ENCODE measurements at regions not wholly inside any gene's neighbourhood (a gene's known extent, or its start where the extent isn't known, plus 50 kb on each side); places are given as distances from the start of the nearest gene placed in this dataset.

- Mint-ChIP-seq H3K9me3 (peaks cover 2% of the 10 kb centered on the region), H3K27ac (no peak overlapping the region), H3K4me3 (no peak overlapping the region), H3K27me3 (no peaks in the 10 kb centered on the region), H3K4me1 (ENCODE audit: low read depth) (no peaks in the 10 kb centered on the region), H3K36me3 (ENCODE audit: low read depth) (no peaks in the 10 kb centered on the region)
- no peak for DNase-seq
These were observed 84.8 kb upstream of the NCKAP5 start for GRCh38 chr2:133653056-133653455.

- Mint-ChIP-seq H3K27ac (no peak overlapping the region), H3K36me3 (ENCODE audit: low read depth) (no peaks in the 10 kb centered on the region), H3K4me1 (ENCODE audit: low read depth) (no peaks in the 10 kb centered on the region), H3K27me3 (no peaks in the 10 kb centered on the region), H3K4me3 (no peak overlapping the region), H3K9me3 (no peaks in the 10 kb centered on the region)
- no peak for DNase-seq
These were observed 86.7 kb upstream of the NCKAP5 start for GRCh38 chr2:133654949-133655348.

- H3K4me1 Mint-ChIP-seq (ENCODE audit: low read depth) = no peaks in the 10 kb centered on the region
- no peaks in the 10 kb centered on the region for H3K27me3 Mint-ChIP-seq
- no peaks in the 10 kb centered on the region for H3K9me3 Mint-ChIP-seq
- H3K4me3 Mint-ChIP-seq = no peak overlapping the region
- H3K36me3 Mint-ChIP-seq (ENCODE audit: low read depth) = no peaks in the 10 kb centered on the region
- DNase-seq = no peak
- H3K27ac Mint-ChIP-seq = no peak overlapping the region
These were observed 87.3 kb upstream of the NCKAP5 start for GRCh38 chr2:133655610-133656009.

- H3K27ac Mint-ChIP-seq = no peak overlapping the region
- no peak overlapping the region for H3K4me3 Mint-ChIP-seq
- no peaks in the 10 kb centered on the region for H3K4me1 Mint-ChIP-seq (ENCODE audit: low read depth)
- H3K36me3 Mint-ChIP-seq (ENCODE audit: low read depth) = no peaks in the 10 kb centered on the region
- H3K27me3 Mint-ChIP-seq = no peaks in the 10 kb centered on the region
- no peaks in the 10 kb centered on the region for H3K9me3 Mint-ChIP-seq
- no peak for DNase-seq
These were observed 89.3 kb upstream of the NCKAP5 start for GRCh38 chr2:133657591-133657990.

DNA sequence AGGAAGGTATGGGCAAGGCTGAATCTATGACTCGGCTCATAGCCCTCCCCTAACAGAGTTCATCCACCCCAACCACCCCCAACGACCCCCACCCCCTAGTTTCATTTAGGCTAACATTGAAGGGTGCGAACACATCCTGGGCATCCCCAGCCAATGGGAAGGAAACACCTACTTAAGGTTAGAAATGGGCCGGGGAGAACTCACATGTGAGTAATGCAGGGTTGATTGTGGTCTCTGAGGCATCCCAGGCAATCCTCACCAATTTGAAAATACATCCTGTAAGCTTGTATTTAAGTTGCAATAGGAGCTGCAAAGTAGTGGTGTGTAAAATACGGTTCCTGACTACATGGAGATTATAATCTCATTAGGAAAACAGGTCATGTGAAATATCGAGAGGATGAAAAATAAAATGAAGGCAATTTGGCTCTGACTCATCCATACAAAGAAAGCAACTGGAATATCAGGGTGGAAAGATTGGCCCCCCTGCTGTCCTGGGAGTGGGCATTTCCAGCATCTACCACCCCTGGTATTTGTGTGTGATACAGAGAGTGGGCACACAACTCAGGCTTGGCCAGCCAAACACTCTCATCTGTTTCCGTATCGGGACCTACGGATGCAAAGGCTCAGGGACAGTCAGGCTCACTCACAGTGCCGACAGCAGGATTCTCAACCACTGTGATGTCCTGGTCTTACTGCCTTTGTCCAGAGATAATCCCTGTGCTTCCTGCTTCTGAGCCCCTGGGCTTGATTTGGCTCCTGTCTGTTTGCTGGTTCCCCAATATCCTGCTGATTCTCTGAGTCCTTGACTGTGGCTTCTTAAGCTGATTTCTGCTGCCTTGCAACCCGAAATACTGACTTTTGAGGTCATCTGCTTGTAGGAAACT lies 90.0 kb upstream of the NCKAP5 start:
- H3K4me1 Mint-ChIP-seq (ENCODE audit: low read depth) = no peaks in the 10 kb centered on the region
- no peak overlapping the region for H3K27ac Mint-ChIP-seq
- no peak for DNase-seq
- no peaks in the 10 kb centered on the region for H3K9me3 Mint-ChIP-seq
- H3K27me3 Mint-ChIP-seq = no peaks in the 10 kb centered on the region
- H3K4me3 Mint-ChIP-seq = no peak overlapping the region
- H3K36me3 Mint-ChIP-seq (ENCODE audit: low read depth) = no peaks in the 10 kb centered on the region

DNA sequence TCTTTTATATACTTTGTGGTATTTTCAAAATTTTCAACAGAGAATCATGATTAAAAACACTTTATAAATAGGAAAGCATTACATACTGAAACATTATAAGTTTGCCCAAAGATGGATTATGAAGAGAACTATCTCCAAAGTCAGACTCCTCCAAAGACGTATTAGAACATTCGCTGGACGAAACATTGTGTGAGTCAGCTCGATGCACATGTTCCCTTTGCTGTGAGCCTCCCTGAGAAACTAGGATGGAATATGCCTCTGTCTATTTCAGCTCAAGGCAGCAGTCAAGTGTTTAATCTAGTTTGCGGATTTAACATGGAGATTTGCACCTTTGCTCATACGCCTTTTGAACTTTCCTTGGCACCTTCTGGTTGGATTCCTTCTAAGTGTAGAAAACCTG lies 92.2 kb upstream of the NCKAP5 start:
- Mint-ChIP-seq H3K27ac (no peak overlapping the region), H3K36me3 (ENCODE audit: low read depth) (no peaks in the 10 kb centered on the region), H3K27me3 (no peaks in the 10 kb centered on the region), H3K4me1 (ENCODE audit: low read depth) (no peaks in the 10 kb centered on the region), H3K9me3 (no peaks in the 10 kb centered on the region), H3K4me3 (no peak overlapping the region)
- DNase-seq = no peak

DNA sequence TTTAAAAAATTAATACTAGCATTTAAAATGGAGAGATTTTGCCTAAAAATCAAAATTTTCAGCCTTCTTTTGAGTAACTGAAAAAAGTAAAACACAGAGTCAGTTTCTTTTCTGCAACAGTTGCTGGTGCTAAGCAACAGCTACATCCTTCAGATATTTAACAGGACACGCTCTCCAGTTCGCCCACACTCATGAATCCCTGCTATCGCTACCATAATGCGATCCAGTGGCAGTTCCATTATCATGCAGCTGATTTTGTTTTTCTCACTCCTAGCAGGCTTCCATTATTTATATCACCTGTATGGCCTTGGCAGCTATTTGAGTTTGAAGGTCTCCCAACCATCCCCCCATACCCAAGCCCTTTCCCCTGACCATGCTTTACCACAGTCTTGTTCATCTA lies 93.1 kb upstream of the NCKAP5 start:
- H3K36me3 Mint-ChIP-seq (ENCODE audit: low read depth) = no peaks in the 10 kb centered on the region
- no peak for DNase-seq
- H3K4me3 Mint-ChIP-seq = no peak overlapping the region
- no peaks in the 10 kb centered on the region for H3K27me3 Mint-ChIP-seq
- no peaks in the 10 kb centered on the region for H3K9me3 Mint-ChIP-seq
- H3K27ac Mint-ChIP-seq = no peak overlapping the region
- H3K4me1 Mint-ChIP-seq (ENCODE audit: low read depth) = no peaks in the 10 kb centered on the region

DNA sequence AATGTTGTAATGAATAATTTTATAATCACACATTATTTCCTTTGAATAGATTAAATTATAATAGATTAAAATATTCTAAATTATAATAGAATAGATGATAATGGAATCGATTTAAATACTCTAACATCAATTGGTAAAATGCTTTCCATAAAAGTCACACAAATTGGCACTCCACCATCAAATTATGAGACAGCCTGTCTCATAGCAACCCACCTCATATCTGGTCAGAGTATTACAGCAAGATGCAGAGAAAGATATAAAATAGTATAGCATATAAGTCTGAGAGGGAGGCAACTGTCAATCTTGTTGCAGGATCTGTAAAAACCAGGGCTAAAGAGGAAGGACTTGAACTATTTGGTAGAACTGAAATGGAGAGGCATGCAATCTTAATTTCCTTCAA lies 98.4 kb upstream of the NCKAP5 start:
- Mint-ChIP-seq H3K36me3 (ENCODE audit: low read depth) (no peaks in the 10 kb centered on the region), H3K9me3 (peaks cover 10% of the 10 kb centered on the region), H3K27ac (no peak overlapping the region), H3K4me1 (ENCODE audit: low read depth) (no peaks in the 10 kb centered on the region), H3K27me3 (no peaks in the 10 kb centered on the region), H3K4me3 (no peak overlapping the region)
- DNase-seq = no peak

DNA sequence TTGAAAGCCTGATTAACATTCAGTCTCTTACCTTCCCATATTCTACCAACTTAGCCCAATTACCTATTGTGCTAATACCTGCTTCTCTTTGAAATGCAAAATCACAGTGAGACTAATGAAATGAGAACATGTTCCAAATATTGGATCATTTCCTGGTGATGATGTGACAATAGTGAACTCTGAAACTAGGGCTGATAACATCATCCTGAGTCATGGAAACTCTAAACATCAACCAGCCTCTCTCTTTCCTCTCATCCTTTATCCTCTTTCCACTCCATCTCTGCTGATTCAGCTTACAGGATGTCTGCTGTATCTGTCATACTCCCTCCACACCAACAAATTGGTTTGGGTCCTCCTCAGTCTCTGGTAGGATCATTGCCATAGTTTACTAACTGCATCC lies 98.8 kb upstream of the NCKAP5 start:
- Mint-ChIP-seq H3K36me3 (ENCODE audit: low read depth) (no peaks in the 10 kb centered on the region), H3K27me3 (no peaks in the 10 kb centered on the region), H3K9me3 (peaks cover 10% of the 10 kb centered on the region), H3K4me1 (ENCODE audit: low read depth) (no peaks in the 10 kb centered on the region), H3K4me3 (no peak overlapping the region), H3K27ac (no peak overlapping the region)
- no peak for DNase-seq

- no peaks in the 10 kb centered on the region for H3K27me3 Mint-ChIP-seq
- no peaks in the 10 kb centered on the region for H3K36me3 Mint-ChIP-seq (ENCODE audit: low read depth)
- no peak overlapping the region for H3K4me3 Mint-ChIP-seq
- no peak overlapping the region for H3K27ac Mint-ChIP-seq
- DNase-seq = no peak
- H3K4me1 Mint-ChIP-seq (ENCODE audit: low read depth) = no peaks in the 10 kb centered on the region
- H3K9me3 Mint-ChIP-seq = peaks cover 10% of the 10 kb centered on the region
These were observed 99.7 kb upstream of the NCKAP5 start for GRCh38 chr2:133667968-133668367.

GRCh38 chr2:133668547-133668946 lies 100.3 kb upstream of the NCKAP5 start:
- peaks cover 10% of the 10 kb centered on the region for H3K9me3 Mint-ChIP-seq
- H3K4me3 Mint-ChIP-seq = no peak overlapping the region
- no peaks in the 10 kb centered on the region for H3K4me1 Mint-ChIP-seq (ENCODE audit: low read depth)
- no peak overlapping the region for H3K27ac Mint-ChIP-seq
- no peaks in the 10 kb centered on the region for H3K36me3 Mint-ChIP-seq (ENCODE audit: low read depth)
- DNase-seq = no peak
- no peaks in the 10 kb centered on the region for H3K27me3 Mint-ChIP-seq

DNA sequence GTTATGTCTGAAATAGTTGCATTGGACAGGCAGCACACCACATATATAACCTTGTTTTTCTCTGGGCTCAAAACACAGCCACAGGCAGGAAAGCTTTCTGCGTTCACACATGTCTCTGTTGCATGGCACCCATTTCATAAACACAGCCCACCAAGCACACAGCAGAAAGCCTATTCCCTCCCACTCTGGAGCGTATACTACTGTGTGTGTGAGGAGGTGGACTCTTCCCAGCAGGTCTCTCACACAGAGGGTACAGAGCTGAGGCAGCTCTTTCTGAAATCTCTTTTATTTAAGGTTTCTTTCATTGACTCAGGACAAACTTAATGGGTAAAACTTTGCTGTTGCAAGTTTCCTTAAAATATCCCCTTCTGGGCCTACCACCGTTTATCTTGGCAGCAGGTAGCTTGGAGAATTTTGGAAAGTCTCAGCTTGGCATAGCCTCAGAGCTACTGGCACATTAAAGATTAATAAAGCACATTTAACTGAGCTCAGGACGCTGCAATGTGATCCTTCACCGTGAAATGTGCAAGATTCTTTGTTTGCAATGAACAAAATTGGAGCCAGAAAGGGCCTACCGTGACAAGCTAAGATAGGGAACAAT lies 105.1 kb upstream of the NCKAP5 start:
- DNase-seq = no peak
- no peaks in the 10 kb centered on the region for H3K36me3 Mint-ChIP-seq (ENCODE audit: low read depth)
- no peak overlapping the region for H3K27ac Mint-ChIP-seq
- H3K4me1 Mint-ChIP-seq (ENCODE audit: low read depth) = no peaks in the 10 kb centered on the region
- H3K4me3 Mint-ChIP-seq = no peak overlapping the region
- H3K27me3 Mint-ChIP-seq = peaks cover 9% of the 10 kb centered on the region
- H3K9me3 Mint-ChIP-seq = peaks cover 10% of the 10 kb centered on the region

GRCh38 chr2:133674066-133674432 lies 105.8 kb upstream of the NCKAP5 start:
- Mint-ChIP-seq H3K27me3 (peaks cover 9% of the 10 kb centered on the region), H3K4me1 (ENCODE audit: low read depth) (no peaks in the 10 kb centered on the region), H3K27ac (no peak overlapping the region), H3K9me3 (peaks cover 6% of the 10 kb centered on the region), H3K36me3 (ENCODE audit: low read depth) (no peaks in the 10 kb centered on the region), H3K4me3 (no peak overlapping the region)
- no peak for DNase-seq

DNA sequence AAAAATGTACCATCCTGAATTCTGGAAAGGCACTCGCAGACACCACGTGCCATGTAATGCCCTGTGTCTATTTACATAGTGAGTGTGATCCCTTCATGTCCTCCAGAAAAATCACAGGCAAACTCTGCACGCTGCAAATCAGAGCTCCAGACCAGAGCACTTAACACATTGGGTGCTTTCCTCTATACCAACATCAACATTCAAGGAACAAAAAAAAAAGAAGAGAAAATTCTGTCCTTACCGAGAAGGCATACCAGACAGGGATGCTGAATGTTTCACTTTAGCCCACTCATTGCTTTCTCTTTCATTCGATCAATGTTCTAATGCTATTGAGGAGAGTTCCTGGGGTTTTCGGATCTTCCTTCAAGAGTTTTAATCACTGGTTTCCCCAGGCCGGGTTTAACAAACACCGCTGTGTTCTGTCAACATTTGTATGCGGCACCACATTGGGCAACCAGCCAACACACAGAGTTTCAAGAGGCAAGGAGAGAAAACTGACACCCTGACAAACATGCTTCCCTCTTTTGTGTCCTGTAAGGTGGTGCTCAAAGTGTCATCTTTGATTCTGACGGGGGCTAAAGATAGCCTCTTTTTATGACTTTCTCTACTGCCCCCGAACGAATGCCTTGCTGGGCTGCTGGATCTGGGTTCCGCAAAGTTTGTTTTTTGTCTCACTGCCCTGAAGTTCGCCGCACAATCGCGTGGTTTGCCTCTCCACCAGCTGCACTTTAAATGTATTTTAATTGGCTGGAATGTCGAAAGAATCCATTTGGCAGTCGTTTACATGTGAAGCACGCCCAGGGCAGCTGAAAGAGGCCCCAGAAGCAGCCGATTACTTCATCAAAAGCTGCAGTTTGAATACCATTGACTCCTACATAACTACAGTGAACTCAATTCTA lies 106.4 kb upstream of the NCKAP5 start:
- Mint-ChIP-seq H3K4me1 (ENCODE audit: low read depth) (no peaks in the 10 kb centered on the region), H3K27ac (no peak overlapping the region), H3K9me3 (peaks cover 2% of the 10 kb centered on the region), H3K27me3 (peaks cover 9% of the 10 kb centered on the region), H3K36me3 (ENCODE audit: low read depth) (no peaks in the 10 kb centered on the region), H3K4me3 (no peak overlapping the region)
- no peak for DNase-seq
